Tibial artery (tissue), 4 donors: ENCODE measurements at regions not wholly inside any gene's neighbourhood (a gene's known extent, or its start where the extent isn't known, plus 50 kb on each side); places are given as distances from the start of the nearest gene placed in this dataset.

ENCODE experiments used
- DNase-seq, 2 donors: peaks; one replicate each; pipeline ENCODE4 v3.0.0-alpha.2; 2019
- H3K27ac ChIP-seq, 2 donors: fragments of 200-600 bp; sonication (generic) in 1 of 2; 1 replicate in 1 of 2; 2 replicates in 1 of 2; pipeline ENCODE4 v1.5.1; 2018 to 2019; ENCODE audit warnings: mild to moderate bottlenecking in 1 of 2
- H3K27me3 ChIP-seq, 2 donors: fragments of 200-600 bp; sonication (generic) in 1 of 2; one replicate each; pipeline versions ENCODE4 v1.5.1 to v1.6.0; 2016 to 2019
- H3K36me3 ChIP-seq, 3 donors: fragments of 200-600 bp; sonication (generic) in 2 of 3; one replicate each; pipeline ENCODE4 v1.5.1; 2016 to 2019; ENCODE audit warnings: mild to moderate bottlenecking in 2 of 3
- H3K4me1 ChIP-seq, 4 donors: fragments of 200-600 bp; sonication (generic) in 2 of 4; 1 replicate in 3 of 4; 2 replicates in 1 of 4; pipeline ENCODE4 v1.5.1; 2016 to 2019
- H3K4me3 ChIP-seq, 2 donors: fragments of 200-600 bp; sonication (generic) in 1 of 2; 1 replicate in 1 of 2; 2 replicates in 1 of 2; pipeline ENCODE4 v1.5.1; 2018 to 2019; ENCODE audit warnings: mild to moderate bottlenecking in 2 of 2
- H3K9me3 ChIP-seq, 3 donors: fragments of 200-600 bp; sonication (generic) in 1 of 3; one replicate each; pipeline ENCODE4 v1.5.1; 2016 to 2019
- intact Hi-C: fragments of 100-400 bp; cut with DNase I; formaldehyde crosslinking; loops from one replicate; pipeline ENCODE4 v1.15.0; 2023; ENCODE audit warnings: low total_unique reads
- TF ChIP-seq, protein P1 (sequence below), 2 experiments: fragments of 200-600 bp in 1 of 2; fragments of 450-650 bp in 1 of 2; IDR thresholded peaks; one replicate each; pipeline ENCODE4 v1.5.1; 2017 to 2019; ENCODE audit warnings: antibody characterized with exemption in 2 of 2, mild to moderate bottlenecking in 1 of 2, moderate library complexity in 1 of 2

DNA sequence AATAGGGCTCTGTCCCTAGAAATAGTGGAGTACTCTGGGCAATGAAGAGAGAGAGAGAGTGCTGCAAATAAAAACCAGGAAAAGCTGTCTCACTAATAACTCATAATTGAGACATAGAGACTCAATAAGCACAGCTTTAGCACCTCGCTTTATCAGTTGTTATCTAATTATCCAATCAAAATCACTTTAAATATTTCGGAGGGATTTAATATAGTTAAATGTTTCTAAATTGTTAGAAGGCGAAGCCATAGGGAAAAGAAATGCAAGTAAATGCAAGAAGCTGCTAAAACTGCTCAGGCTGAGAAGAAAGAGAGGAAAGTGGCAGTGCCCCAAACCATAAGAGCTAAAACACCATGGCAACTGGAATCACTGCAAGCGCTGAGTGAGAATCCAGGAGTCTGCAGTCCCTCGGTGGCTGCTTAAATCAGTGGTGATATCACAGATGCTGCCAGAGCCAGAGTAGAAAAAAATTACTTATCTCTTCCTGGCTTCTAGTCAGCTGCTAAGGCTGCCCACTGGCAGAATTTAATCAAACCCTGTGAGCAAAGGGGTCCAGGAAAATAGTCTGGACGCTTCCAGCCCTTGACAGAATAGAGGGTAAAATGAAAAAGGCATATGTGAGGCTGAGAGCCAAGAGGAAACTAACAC lies 150.4 kb upstream of the CHRM2 start:
- intact Hi-C loops, result no loop called here
- no peaks in the 10 kb centered on the region for H3K27me3 ChIP-seq
- H3K4me1 ChIP-seq, result no peaks in the 10 kb centered on the region
- no peak overlapping the region for H3K4me3 ChIP-seq
- H3K9me3 ChIP-seq, result no peaks in the 10 kb centered on the region
- no peak overlapping the region for H3K27ac ChIP-seq
- TF ChIP-seq, protein P1, sequence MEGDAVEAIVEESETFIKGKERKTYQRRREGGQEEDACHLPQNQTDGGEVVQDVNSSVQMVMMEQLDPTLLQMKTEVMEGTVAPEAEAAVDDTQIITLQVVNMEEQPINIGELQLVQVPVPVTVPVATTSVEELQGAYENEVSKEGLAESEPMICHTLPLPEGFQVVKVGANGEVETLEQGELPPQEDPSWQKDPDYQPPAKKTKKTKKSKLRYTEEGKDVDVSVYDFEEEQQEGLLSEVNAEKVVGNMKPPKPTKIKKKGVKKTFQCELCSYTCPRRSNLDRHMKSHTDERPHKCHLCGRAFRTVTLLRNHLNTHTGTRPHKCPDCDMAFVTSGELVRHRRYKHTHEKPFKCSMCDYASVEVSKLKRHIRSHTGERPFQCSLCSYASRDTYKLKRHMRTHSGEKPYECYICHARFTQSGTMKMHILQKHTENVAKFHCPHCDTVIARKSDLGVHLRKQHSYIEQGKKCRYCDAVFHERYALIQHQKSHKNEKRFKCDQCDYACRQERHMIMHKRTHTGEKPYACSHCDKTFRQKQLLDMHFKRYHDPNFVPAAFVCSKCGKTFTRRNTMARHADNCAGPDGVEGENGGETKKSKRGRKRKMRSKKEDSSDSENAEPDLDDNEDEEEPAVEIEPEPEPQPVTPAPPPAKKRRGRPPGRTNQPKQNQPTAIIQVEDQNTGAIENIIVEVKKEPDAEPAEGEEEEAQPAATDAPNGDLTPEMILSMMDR (IDR thresholded peaks at IDR 0.05), result no peak
- no peak for DNase-seq
- H3K36me3 ChIP-seq, result no peaks in the 10 kb centered on the region

DNA sequence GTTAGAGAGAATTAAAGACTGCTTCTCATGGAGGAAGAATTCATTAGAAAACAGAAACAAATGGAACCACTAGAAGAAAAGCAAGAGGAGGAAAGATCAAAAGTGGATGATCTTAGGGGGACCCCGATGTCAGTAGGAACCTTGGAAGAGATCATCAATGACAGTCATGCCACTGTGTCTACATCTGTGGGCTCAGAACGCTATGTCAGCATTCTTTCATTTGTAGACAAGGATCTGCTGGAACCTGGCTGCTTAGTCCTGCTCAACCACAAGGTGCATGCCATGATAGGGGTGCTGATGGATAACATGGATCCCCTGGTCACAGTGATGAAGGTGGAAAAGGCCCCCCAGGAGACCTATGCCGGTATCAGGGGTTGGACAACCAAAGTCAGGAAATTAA lies 154.4 kb upstream of the CHRM2 start:
- Histone ChIP-seq H3K27ac (no peak overlapping the region), H3K27me3 (no peaks in the 10 kb centered on the region), H3K36me3 (no peaks in the 10 kb centered on the region), H3K4me3 (no peak overlapping the region), H3K4me1 (no peaks in the 10 kb centered on the region), H3K9me3 (no peaks in the 10 kb centered on the region)
- intact Hi-C loops, result no loop called here
- DNase-seq, result no peak
- TF ChIP-seq, protein P1 (IDR thresholded peaks at IDR 0.05), result no peak

DNA sequence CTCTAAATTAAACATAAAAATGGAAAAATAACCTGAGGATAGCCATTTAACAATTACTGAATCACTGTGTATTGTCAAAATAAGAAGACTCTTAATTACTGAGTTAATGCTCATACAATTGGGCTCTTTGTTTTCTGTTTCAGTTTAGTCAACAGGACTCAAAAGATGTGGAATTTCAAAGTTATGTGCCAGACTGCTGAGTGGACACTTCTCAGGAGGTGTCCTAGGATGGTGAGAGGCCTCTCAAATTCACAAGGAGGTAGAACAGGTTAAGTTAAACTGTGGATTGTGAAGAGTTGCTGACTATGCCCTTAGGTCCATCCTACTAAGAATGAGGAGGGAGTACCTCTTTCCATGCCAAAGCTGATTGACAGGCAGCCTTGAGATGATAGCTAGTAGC lies 157.7 kb upstream of the CHRM2 start:
- DNase-seq, result no peak
- TF ChIP-seq, protein P1 (IDR thresholded peaks at IDR 0.05), result no peak
- intact Hi-C loops, result no loop called here
- H3K9me3 ChIP-seq, result no peaks in the 10 kb centered on the region
- no peaks in the 10 kb centered on the region for H3K4me1 ChIP-seq
- no peaks in the 10 kb centered on the region for H3K27me3 ChIP-seq
- no peak overlapping the region for H3K4me3 ChIP-seq
- H3K36me3 ChIP-seq, result no peaks in the 10 kb centered on the region
- H3K27ac ChIP-seq, result no peak overlapping the region

DNA sequence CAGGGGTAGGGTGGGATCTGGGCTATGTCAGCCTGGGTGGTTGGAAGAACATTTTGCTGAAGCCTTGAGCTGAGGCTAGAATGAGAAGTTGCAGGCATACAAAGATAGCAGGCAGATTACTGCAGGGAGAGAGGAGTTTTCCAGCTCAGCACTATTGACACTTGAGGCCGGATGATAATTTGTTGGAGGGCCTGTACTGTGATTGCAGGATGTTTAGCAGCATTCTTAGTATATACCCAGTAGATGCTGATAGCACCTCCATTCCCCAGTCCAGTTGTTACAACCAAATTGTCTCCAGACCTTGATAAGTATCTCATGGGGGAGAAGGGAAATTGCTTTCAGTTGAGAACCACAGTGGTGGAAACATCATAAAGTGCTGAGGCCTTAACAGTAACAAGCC lies 158.6 kb upstream of the CHRM2 start:
- H3K4me3 ChIP-seq, result no peak overlapping the region
- H3K9me3 ChIP-seq, result no peaks in the 10 kb centered on the region
- H3K27me3 ChIP-seq, result no peaks in the 10 kb centered on the region
- H3K36me3 ChIP-seq, result no peaks in the 10 kb centered on the region
- H3K27ac ChIP-seq, result no peak overlapping the region
- no peak for DNase-seq
- intact Hi-C loops, result no loop called here
- TF ChIP-seq, protein P1 (IDR thresholded peaks at IDR 0.05), result no peak
- no peaks in the 10 kb centered on the region for H3K4me1 ChIP-seq

DNA sequence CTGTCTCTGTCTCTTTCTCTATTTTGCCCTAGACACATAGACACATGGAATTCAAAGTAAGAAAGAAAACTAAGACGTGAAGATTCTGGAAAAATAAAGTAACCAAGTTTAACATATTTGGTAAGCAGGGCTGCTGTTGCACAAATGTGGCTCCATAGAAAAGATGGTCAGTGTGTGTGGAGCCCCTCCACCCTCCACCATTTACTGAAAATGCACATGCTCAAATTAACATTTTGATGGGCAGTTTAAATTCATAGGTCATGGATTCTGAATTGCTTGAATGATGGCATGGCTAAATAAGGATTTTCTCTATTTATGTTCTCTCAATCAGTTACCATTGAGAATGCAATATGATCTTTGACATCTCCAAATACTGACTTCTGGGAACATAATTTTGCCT lies 165.5 kb upstream of the CHRM2 start:
- no peaks in the 10 kb centered on the region for H3K9me3 ChIP-seq
- no peak overlapping the region for H3K27ac ChIP-seq
- H3K4me3 ChIP-seq, result no peak overlapping the region
- H3K4me1 ChIP-seq, result no peaks in the 10 kb centered on the region
- DNase-seq, result no peak
- no peaks in the 10 kb centered on the region for H3K27me3 ChIP-seq
- TF ChIP-seq, protein P1 (IDR thresholded peaks at IDR 0.05), result no peak
- intact Hi-C loops, result no loop called here
- H3K36me3 ChIP-seq, result no peaks in the 10 kb centered on the region

DNA sequence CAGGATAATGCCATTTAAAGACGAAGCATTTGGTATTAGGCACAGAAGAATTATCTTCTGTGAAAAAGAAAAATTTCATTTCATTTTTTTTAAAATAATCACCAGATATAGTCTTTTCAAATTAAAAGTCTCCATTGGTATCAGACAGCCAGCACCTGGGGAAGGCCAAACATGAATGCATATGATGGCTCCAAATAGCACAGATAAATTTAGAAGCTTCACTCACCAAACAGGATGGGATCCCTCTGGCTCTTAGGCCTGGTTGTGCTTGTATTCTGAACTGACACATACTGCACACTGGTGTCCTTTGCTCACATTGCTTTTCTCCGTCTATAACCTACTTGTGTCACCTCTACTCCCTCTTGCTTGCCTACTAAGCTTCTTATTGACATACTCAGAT lies 169.5 kb upstream of the CHRM2 start:
- Histone ChIP-seq H3K4me1 (no peaks in the 10 kb centered on the region), H3K36me3 (no peaks in the 10 kb centered on the region), H3K9me3 (no peaks in the 10 kb centered on the region), H3K27ac (no peak overlapping the region), H3K27me3 (no peaks in the 10 kb centered on the region), H3K4me3 (no peak overlapping the region)
- intact Hi-C loops, result no loop called here
- TF ChIP-seq, protein P1 (IDR thresholded peaks at IDR 0.05), result no peak
- no peak for DNase-seq
